Upper lobe of left lung (tissue), 4 donors: ENCODE measurements at regions not wholly inside any gene's neighbourhood (a gene's known extent, or its start where the extent isn't known, plus 50 kb on each side); places are given as distances from the start of the nearest gene placed in this dataset.

Experiments used
- CTCF ChIP-seq, 6 experiments: fragments of 450-650 bp in 4 of 6; fragments of 200-600 bp in 2 of 6; sonication (generic) in 2 of 6; IDR thresholded peaks; one replicate each; pipeline ENCODE4 v1.5.1; 2016 to 2019; ENCODE audit warnings: antibody characterized with exemption in 6 of 6
- EP300 ChIP-seq, 4 donors: sonication (generic); formaldehyde crosslinking; IDR thresholded peaks; one replicate each; pipeline ENCODE4 v1.5.1; 2017; ENCODE audit warnings: antibody characterized with exemption in 4 of 4, control low read depth in 2 of 4
- POLR2A ChIP-seq, 4 donors: fragments of 450-650 bp; IDR thresholded peaks; one replicate each; pipeline ENCODE4 v1.5.1; 2016 to 2017; ENCODE audit warnings: antibody characterized with exemption in 4 of 4, mild to moderate bottlenecking in 2 of 4
- POLR2AphosphoS5 ChIP-seq, 2 donors: sonication (generic); formaldehyde crosslinking; IDR thresholded peaks; one replicate each; pipeline ENCODE4 v1.5.1; 2017; ENCODE audit warnings: antibody characterized with exemption in 2 of 2

GRCh38 chr17:72280881-72281280, 160.1 kb downstream of the SOX9 start:
- no peak for TF ChIP-seq CTCF (IDR thresholded peaks at IDR 0.05)
- TF ChIP-seq POLR2A (IDR thresholded peaks at IDR 0.05): no peak
- no peak for TF ChIP-seq EP300 (IDR thresholded peaks at IDR 0.05)
- no peak for TF ChIP-seq POLR2AphosphoS5 (IDR thresholded peaks at IDR 0.05)
